ENCODE measurements at regions not wholly inside any gene's neighbourhood (a gene's known extent, or its start where the extent isn't known, plus 50 kb on each side); places are given as distances from the start of the nearest gene placed in this dataset.

DNA sequence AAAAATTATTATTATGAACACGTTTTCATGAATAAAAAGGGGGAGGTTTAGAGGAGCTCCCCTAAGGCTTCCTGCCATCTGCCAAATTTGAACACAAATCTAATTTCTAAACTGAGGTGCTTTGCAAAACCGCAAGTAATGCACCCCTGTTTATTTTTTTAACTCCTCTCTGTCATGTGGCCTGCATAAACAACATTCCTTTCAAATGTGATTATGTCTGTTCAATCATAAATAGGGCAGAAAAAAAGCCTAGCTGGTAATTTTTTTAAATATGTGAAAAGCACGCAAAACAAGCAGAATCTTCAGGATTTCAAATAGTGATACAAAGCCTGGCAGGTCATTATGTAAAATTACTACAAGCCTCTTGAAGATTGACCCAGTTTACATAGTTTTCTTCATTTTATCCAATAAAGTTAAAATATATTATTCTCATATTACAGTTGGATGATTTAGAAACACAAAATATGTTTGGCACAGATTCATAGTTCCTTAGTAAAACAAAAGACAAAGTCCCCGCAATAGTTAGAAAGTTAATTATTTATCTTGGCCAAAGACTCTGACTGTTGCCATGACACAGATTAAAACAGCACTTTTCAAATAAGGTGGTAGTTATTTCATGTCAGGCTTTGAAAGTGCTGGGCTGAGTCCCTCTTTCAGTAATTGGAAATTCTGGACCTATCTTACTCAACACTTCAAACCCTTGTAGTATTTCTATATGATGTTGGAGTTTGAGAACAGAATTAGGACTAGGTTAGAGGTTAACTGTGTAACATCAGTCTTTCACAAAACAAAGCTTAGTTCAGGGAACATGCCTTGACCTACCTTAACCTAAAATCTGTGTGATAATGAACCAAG, 200.3 kb upstream of the MPPED2 start:
- TF ChIP-seq ZNF274 (IDR thresholded peaks at IDR 0.05; ENCODE audit: low read depth, low read length) = no peak
- no peak for TF ChIP-seq SUZ12 (IDR thresholded peaks at IDR 0.05; ENCODE audit: extremely low read depth, insufficient read depth, insufficient read length)
- TF ChIP-seq YY1 (IDR thresholded peaks at IDR 0.05; ENCODE audit: insufficient read depth, insufficient read length) = no peak

Data from NT2/D1 (cell line).